RWPE2 (cell line): ENCODE measurements at regions not wholly inside any gene's neighbourhood (a gene's known extent, or its start where the extent isn't known, plus 50 kb on each side); places are given as distances from the start of the nearest gene placed in this dataset.
A peak's percentile ranks its signal among the peaks of the same experiment; 100 is the strongest.

Source experiments
- ATAC-seq: fragments of 200-7000 bp; cut with Tn5 transposase; 3 replicates; pipeline ENCODE4 v1.9.1; 2021; ENCODE audit warnings: low read depth
- DNase-seq: peaks from one replicate; pipeline ENCODE4 v3.0.0-alpha.2; 2020; ENCODE audit warnings: low spot score
- H3K27ac ChIP-seq: fragments of 450-650 bp; 2 replicates; pipeline ENCODE4 v1.5.1; 2017; ENCODE audit warnings: mild to moderate bottlenecking; ENCODE audit not compliant: poor library complexity, severe bottlenecking
- H3K27me3 ChIP-seq: fragments of 250-450 bp; sonication (Bioruptor Pico); 2 replicates; pipeline ENCODE4 v1.5.1; 2021; ENCODE audit warnings: mild to moderate bottlenecking, moderate library complexity; ENCODE audit not compliant: insufficient read depth, poor library complexity, severe bottlenecking
- H3K36me3 ChIP-seq: fragments of 250-450 bp; sonication (Bioruptor Pico); 2 replicates; pipeline ENCODE4 v1.5.1; 2020; ENCODE audit warnings: low read depth, mild to moderate bottlenecking, moderate library complexity
- H3K4me1 ChIP-seq: fragments of 250-450 bp; sonication (Bioruptor Pico); 2 replicates; pipeline ENCODE4 v1.5.1; 2021; ENCODE audit warnings: mild to moderate bottlenecking, moderate library complexity; ENCODE audit not compliant: insufficient read depth, poor library complexity, severe bottlenecking
- H3K4me3 ChIP-seq: fragments of 250-450 bp; sonication (Bioruptor Pico); 2 replicates; pipeline ENCODE4 v1.5.1; 2021; ENCODE audit warnings: mild to moderate bottlenecking, moderate library complexity; ENCODE audit not compliant: severe bottlenecking
- H3K9me3 ChIP-seq: fragments of 250-450 bp; sonication (Bioruptor Pico); 2 replicates; pipeline ENCODE4 v1.5.1; 2021; ENCODE audit warnings: mild to moderate bottlenecking, moderate library complexity; ENCODE audit not compliant: severe bottlenecking
- TF ChIP-seq, protein P1 (sequence below): fragments of 450-650 bp; IDR thresholded peaks from one replicate; pipeline ENCODE4 v1.5.1; 2017; ENCODE audit warnings: mild to moderate bottlenecking, moderate library complexity; ENCODE audit not compliant: poor library complexity, severe bottlenecking

DNA sequence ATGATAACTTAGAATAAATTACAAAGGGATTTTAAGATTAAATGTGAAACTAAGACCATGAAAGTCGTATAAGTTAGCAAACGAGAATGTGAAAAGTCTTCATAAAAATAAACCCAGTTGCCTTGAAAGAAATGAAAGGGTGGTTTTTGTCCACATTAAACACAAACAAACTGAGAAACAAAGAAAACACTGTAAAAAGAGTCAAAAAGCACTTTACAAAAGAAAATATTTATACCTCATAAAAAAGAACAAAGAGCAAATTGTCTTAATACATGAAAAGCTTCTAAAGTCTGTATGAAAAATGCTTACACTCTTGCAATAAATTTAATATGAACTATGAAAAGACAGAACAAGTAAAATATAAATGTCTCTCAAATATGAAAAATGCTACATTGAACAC, 865.9 kb upstream of the CADM2 start:
- ATAC-seq = no peak
- TF ChIP-seq, protein P1, sequence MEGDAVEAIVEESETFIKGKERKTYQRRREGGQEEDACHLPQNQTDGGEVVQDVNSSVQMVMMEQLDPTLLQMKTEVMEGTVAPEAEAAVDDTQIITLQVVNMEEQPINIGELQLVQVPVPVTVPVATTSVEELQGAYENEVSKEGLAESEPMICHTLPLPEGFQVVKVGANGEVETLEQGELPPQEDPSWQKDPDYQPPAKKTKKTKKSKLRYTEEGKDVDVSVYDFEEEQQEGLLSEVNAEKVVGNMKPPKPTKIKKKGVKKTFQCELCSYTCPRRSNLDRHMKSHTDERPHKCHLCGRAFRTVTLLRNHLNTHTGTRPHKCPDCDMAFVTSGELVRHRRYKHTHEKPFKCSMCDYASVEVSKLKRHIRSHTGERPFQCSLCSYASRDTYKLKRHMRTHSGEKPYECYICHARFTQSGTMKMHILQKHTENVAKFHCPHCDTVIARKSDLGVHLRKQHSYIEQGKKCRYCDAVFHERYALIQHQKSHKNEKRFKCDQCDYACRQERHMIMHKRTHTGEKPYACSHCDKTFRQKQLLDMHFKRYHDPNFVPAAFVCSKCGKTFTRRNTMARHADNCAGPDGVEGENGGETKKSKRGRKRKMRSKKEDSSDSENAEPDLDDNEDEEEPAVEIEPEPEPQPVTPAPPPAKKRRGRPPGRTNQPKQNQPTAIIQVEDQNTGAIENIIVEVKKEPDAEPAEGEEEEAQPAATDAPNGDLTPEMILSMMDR = no peak
- no peaks in the 10 kb centered on the region for H3K4me1 ChIP-seq
- H3K27ac ChIP-seq = no peak overlapping the region
- no peak overlapping the region for H3K4me3 ChIP-seq
- no peaks in the 10 kb centered on the region for H3K9me3 ChIP-seq
- H3K36me3 ChIP-seq = no peaks in the 10 kb centered on the region
- DNase-seq = no peak
- no peaks in the 10 kb centered on the region for H3K27me3 ChIP-seq

DNA sequence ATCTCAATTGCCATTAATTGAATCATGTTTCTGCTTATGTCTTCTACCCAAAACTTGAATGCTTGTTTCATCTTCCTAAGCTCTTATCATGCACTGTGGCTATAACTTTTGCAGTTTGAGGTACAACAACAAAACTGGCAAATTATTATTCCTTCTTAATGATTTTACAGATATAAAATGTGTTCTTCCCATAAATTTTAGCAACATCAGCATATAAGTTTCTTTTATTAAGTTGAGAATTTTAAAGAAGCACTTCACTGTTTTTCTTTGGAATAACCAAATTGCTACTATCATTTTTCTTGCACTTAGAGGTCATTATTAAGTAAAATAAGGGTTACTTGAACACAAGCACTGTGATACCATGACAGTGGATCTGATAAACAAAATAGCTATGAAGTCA, 862.6 kb upstream of the CADM2 start:
- H3K4me1 ChIP-seq = no peaks in the 10 kb centered on the region
- ATAC-seq = no peak
- H3K27me3 ChIP-seq = no peaks in the 10 kb centered on the region
- no peaks in the 10 kb centered on the region for H3K9me3 ChIP-seq
- TF ChIP-seq, protein P1 = no peak
- H3K4me3 ChIP-seq = no peak overlapping the region
- H3K36me3 ChIP-seq = no peaks in the 10 kb centered on the region
- H3K27ac ChIP-seq = no peak overlapping the region
- no peak for DNase-seq

DNA sequence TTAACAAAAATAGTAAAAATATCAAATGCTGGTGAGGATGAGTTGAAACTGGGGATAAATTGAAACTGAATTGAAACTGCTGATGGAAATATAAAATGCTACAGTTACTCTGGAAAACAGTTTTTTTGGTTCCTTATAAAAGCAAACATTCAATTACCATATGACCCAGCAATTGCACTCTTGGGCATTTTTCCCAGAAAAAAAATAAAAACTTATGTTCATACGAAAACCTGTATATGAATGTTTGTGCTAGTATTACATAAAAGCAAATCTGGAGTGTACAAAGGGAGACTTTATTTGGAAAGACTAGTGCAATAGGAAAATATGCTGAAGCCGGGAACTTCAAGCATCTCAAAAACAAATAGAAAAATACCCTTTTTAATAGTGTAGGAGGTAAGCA, 857.9 kb upstream of the CADM2 start:
- Histone ChIP-seq H3K27me3 (no peaks in the 10 kb centered on the region), H3K36me3 (no peaks in the 10 kb centered on the region), H3K27ac (no peak overlapping the region), H3K4me1 (no peaks in the 10 kb centered on the region), H3K9me3 (no peaks in the 10 kb centered on the region), H3K4me3 (no peak overlapping the region)
- no peak for ATAC-seq
- TF ChIP-seq, protein P1 = no peak
- DNase-seq = no peak

DNA sequence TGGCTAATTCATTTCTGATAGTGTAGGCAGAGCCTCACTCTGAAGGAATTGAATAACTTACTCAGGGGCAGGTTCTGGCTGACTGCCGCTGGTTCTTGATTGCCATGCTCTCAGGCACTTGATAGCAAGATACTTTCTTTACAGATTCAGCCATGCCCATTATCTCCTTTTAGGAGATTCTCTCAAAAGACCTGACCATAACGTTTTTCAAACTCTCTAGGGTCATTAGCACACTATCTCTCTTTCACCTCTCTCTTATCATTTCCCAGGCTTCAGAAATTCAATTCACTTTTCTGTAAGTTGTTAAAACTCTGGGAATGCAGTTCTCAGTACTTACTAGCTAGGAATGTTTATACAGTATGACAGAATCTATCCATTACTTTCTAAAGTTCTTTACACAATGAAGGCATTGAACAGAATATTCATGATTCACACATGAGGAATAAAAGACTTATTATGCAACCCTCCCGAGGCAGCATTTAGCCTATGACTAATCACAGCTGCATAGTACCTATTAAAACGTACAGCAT, 850.3 kb upstream of the CADM2 start:
- Histone ChIP-seq H3K27ac (peak overlapping the region; percentile 97), H3K36me3 (no peaks in the 10 kb centered on the region), H3K4me3 (no peak overlapping the region), H3K27me3 (no peaks in the 10 kb centered on the region), H3K4me1 (peaks cover 31% of the 10 kb centered on the region), H3K9me3 (no peaks in the 10 kb centered on the region)
- ATAC-seq (peak; percentile 98), DNase-seq (no peak)
- TF ChIP-seq, protein P1 = no peak

DNA sequence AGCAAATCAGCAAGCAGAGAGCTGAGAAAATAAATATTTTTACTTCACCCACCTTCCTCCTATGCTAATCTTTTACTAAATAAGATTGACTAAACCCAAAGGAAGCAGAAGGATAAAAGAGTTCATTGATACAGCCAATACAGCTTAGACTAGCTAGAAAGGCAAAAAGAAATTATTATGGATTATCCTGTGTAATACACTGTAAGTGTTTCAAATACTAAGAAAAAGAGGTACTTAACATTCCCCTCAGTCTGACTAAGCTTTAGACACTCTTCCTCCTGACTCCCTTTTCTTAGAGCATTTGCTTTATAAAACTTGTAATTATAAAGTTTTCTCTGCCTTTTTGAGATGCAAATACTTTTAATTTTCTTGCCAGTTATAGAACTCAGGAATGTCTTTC, 848.9 kb upstream of the CADM2 start:
- TF ChIP-seq, protein P1 = no peak
- DNase-seq (no peak), ATAC-seq (no peak)
- Histone ChIP-seq H3K4me3 (no peak overlapping the region), H3K36me3 (no peaks in the 10 kb centered on the region), H3K27ac (peak overlapping the region; percentile 97), H3K9me3 (no peaks in the 10 kb centered on the region), H3K27me3 (no peaks in the 10 kb centered on the region), H3K4me1 (peaks cover 31% of the 10 kb centered on the region)
